ENCODE measurements at regions not wholly inside any gene's neighbourhood (a gene's known extent, or its start where the extent isn't known, plus 50 kb on each side); places are given as distances from the start of the nearest gene placed in this dataset.

GRCh38 chrX:63402106-63402505, 51.0 kb upstream of the SPIN4 start:
- TF ChIP-seq CTCF (IDR thresholded peaks at IDR 0.05; ENCODE audit: low read depth, low read length) = no peak
- in situ Hi-C loops (cut with HindIII; ENCODE audit: low sequenced_read_pairs) = no loop called here
- H3K4me3 ChIP-seq (ENCODE audit: low read depth, low read length) = no peak overlapping the region
- no peak for DNase-seq (ENCODE audit: low read depth, low spot score)
